Kidney (tissue), 13 donors: ENCODE measurements at regions not wholly inside any gene's neighbourhood (a gene's known extent, or its start where the extent isn't known, plus 50 kb on each side); places are given as distances from the start of the nearest gene placed in this dataset.
A peak's percentile ranks its signal among the peaks of the same experiment; 100 is the strongest.

ENCODE experiments used
- DNase-seq, 5 donors: peaks; one replicate each; pipeline ENCODE4 v3.0.0-alpha.2; 2013 to 2020
- FAIRE-seq: peaks from 2 replicates; lab custom pipeline; 2012; peaks lifted over from hg19 to GRCh38; lab: Jason Lieb, UNC
- H3K27ac ChIP-seq, 2 donors: one replicate each; pipeline ENCODE4 v1.7.0; 2013; ENCODE audit warnings: low read depth in 2 of 2, low read length in 2 of 2, inconsistent platforms in 1 of 2
- H3K27me3 ChIP-seq: one replicate; pipeline ENCODE4 v1.7.1; 2013; ENCODE audit warnings: low read length, inconsistent platforms; ENCODE audit not compliant: control insufficient read depth, insufficient read depth
- H3K36me3 ChIP-seq, 3 donors: one replicate each; pipeline versions ENCODE4 v1.7.0 to v1.7.1; 2013; ENCODE audit warnings: low read length in 3 of 3, control low read depth in 1 of 3, inconsistent platforms in 1 of 3; ENCODE audit not compliant: insufficient read depth in 3 of 3, control insufficient read depth in 2 of 3
- H3K4me1 ChIP-seq, 3 donors: one replicate each; pipeline versions ENCODE4 v1.7.0 to v1.7.1; 2013; ENCODE audit warnings: low read length in 3 of 3, inconsistent platforms in 1 of 3, low read depth in 1 of 3; ENCODE audit not compliant: control insufficient read depth in 2 of 3, insufficient read depth in 2 of 3
- H3K4me3 ChIP-seq, 3 donors: one replicate each; pipeline versions ENCODE4 v1.7.0 to v1.8.1; 2013; ENCODE audit warnings: low read length in 3 of 3, control low read depth in 1 of 3, inconsistent platforms in 1 of 3
- H3K9ac ChIP-seq, 3 donors: one replicate each; pipeline versions ENCODE4 v1.7.0 to v1.7.1; 2013; ENCODE audit warnings: low read length in 3 of 3, control low read depth in 1 of 3, inconsistent platforms in 1 of 3
- H3K9me3 ChIP-seq, 3 donors: one replicate each; pipeline versions ENCODE4 v1.7.0 to v1.7.1; 2013; ENCODE audit warnings: low read length in 3 of 3, control low read depth in 1 of 3, inconsistent platforms in 1 of 3; ENCODE audit not compliant: control insufficient read depth in 2 of 3, insufficient read depth in 1 of 3
- intact Hi-C: fragments of 100-400 bp; cut with DNase I; formaldehyde crosslinking; loops from one replicate; pipeline ENCODE4 v1.11.1; 2022
- TF ChIP-seq, protein P1 (sequence below): IDR thresholded peaks from 3 replicates; pipeline ENCODE4 v1.5.1; 2012; ENCODE audit warnings: mild to moderate bottlenecking, moderate library complexity, borderline replicate concordance; ENCODE audit not compliant: insufficient read depth; ENCODE audit errors: extremely low read depth
- donor health status: control.
- donor health status: control.
- donor health status: control.
- donor health status: control.
- donor health status: control.
- donor health status: DM: yes; HTN: yes; CAD: no.
- donor health status: Normal renal cell carcinoma (clear cell type).

DNA sequence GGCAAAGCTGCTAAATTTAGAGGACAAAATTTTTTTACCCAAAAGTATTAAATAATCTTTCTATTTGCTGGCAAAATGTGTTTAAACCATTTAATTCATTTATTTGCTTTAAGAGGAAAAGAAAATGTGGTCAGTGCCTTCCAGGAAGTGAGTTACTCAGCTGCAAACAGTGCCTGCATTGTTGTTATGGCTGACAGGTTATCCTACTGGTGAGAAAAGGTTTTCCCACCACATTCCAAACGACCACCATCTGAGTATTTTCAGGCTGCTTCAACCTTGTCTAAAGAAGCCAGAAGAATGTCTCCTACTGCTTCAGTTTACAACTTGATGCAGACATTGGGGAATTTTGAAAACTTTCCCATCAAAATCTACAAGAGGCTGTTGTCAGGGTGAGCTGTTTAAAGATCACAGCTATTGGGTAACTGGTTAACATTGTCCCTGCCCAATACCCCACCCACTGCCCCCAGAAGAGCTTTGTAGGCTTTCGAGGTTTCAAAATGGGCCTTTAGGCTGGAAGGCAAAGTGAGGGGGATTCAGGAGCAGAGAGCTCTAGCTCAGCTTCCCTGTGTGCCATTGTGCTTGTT lies 461.3 kb upstream of the FANCL start:
- no peaks in the 10 kb centered on the region for H3K4me1 ChIP-seq
- H3K9me3 ChIP-seq = no peaks in the 10 kb centered on the region
- H3K36me3 ChIP-seq = no peaks in the 10 kb centered on the region
- peak in 2 of 5 donors; percentile 8 to 18 for DNase-seq
- H3K27me3 ChIP-seq = no peaks in the 10 kb centered on the region
- FAIRE-seq = no peak
- intact Hi-C loops = no loop called here
- no peak overlapping the region for H3K27ac ChIP-seq
- TF ChIP-seq, protein P1, sequence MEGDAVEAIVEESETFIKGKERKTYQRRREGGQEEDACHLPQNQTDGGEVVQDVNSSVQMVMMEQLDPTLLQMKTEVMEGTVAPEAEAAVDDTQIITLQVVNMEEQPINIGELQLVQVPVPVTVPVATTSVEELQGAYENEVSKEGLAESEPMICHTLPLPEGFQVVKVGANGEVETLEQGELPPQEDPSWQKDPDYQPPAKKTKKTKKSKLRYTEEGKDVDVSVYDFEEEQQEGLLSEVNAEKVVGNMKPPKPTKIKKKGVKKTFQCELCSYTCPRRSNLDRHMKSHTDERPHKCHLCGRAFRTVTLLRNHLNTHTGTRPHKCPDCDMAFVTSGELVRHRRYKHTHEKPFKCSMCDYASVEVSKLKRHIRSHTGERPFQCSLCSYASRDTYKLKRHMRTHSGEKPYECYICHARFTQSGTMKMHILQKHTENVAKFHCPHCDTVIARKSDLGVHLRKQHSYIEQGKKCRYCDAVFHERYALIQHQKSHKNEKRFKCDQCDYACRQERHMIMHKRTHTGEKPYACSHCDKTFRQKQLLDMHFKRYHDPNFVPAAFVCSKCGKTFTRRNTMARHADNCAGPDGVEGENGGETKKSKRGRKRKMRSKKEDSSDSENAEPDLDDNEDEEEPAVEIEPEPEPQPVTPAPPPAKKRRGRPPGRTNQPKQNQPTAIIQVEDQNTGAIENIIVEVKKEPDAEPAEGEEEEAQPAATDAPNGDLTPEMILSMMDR = no peak
- H3K9ac ChIP-seq = no peak overlapping the region
- H3K4me3 ChIP-seq = no peak overlapping the region

DNA sequence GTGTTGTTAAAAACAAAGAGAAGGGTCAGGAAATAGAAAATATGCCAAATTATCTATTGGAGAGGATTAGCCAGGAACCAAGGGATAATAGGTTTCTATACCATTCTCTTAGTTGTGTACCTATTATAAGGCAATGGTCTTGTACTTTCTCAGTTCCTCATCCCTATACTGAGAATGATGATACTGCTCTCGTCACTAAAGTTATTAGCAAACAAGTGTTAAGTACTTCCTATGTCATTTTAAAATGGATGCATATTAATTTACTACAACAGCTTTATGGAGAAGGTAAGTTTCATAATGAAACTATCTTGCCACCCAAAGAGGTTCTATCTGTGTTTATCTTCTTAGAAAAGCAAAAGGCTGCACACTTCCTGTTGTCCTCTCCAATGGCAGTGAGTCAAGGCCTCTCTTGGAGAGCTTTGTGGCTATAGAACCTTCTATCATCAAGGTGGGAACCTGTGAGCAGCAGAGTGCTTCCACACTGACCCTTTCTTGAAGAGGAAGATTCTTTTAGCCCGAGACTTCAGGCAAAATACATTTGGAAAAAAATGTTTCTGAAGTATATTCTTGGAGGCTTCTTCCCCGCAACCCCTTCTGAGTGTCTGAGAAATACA lies 460.7 kb upstream of the FANCL start:
- TF ChIP-seq, protein P1 = no peak
- no peak overlapping the region for H3K9ac ChIP-seq
- FAIRE-seq (no peak), DNase-seq (no peak)
- H3K27me3 ChIP-seq = no peaks in the 10 kb centered on the region
- H3K4me3 ChIP-seq = no peak overlapping the region
- H3K4me1 ChIP-seq = no peaks in the 10 kb centered on the region
- H3K36me3 ChIP-seq = no peaks in the 10 kb centered on the region
- no peaks in the 10 kb centered on the region for H3K9me3 ChIP-seq
- H3K27ac ChIP-seq = no peak overlapping the region
- intact Hi-C loops = no loop called here

DNA sequence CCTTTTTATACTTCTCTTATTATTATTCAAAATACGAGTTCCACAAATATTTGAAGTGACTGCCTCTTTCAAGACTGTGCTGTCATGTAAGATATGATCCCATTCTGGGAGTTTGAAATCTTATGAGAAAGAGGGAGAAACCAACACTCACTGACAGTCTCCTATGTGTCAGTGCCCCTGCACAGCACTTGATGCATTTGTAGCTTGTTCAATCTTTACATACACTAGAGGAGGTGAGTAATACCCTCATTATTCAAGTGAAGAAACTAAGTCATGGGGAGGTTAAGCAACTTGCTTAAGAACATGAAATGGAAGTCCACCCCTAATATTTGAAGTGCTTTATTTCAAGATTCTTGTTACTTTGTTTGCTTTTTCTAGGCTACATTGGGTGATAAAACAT lies 459.5 kb upstream of the FANCL start:
- TF ChIP-seq, protein P1 = no peak
- H3K27me3 ChIP-seq = no peaks in the 10 kb centered on the region
- no peak overlapping the region for H3K9ac ChIP-seq
- H3K4me1 ChIP-seq = no peaks in the 10 kb centered on the region
- H3K9me3 ChIP-seq = no peaks in the 10 kb centered on the region
- H3K4me3 ChIP-seq = no peak overlapping the region
- FAIRE-seq = no peak
- H3K27ac ChIP-seq = no peak overlapping the region
- no peak for DNase-seq
- intact Hi-C loops = no loop called here
- no peaks in the 10 kb centered on the region for H3K36me3 ChIP-seq
